ENCODE measurements at regions not wholly inside any gene's neighbourhood (a gene's known extent, or its start where the extent isn't known, plus 50 kb on each side); places are given as distances from the start of the nearest gene placed in this dataset.

DNA sequence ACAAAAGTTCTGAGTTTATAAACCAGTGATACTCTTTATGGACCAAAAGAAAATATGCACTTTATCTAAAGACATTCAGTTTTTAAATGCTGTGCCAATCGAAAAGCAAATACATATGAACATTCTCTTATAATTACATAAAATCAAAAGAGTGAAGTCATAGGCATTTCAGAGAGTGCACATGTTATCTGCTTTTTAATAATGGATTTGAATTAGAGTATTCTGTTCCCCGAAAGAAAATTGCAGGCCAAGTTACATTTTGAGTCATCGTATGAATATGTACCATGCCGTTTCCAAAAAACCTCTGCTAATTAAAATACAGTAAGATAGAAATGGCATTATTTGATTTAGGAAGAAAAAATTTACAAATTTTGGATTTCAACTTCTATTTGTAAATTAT lies 565.7 kb downstream of the ZEB2 start (continued):
- TF ChIP-seq, protein P1, sequence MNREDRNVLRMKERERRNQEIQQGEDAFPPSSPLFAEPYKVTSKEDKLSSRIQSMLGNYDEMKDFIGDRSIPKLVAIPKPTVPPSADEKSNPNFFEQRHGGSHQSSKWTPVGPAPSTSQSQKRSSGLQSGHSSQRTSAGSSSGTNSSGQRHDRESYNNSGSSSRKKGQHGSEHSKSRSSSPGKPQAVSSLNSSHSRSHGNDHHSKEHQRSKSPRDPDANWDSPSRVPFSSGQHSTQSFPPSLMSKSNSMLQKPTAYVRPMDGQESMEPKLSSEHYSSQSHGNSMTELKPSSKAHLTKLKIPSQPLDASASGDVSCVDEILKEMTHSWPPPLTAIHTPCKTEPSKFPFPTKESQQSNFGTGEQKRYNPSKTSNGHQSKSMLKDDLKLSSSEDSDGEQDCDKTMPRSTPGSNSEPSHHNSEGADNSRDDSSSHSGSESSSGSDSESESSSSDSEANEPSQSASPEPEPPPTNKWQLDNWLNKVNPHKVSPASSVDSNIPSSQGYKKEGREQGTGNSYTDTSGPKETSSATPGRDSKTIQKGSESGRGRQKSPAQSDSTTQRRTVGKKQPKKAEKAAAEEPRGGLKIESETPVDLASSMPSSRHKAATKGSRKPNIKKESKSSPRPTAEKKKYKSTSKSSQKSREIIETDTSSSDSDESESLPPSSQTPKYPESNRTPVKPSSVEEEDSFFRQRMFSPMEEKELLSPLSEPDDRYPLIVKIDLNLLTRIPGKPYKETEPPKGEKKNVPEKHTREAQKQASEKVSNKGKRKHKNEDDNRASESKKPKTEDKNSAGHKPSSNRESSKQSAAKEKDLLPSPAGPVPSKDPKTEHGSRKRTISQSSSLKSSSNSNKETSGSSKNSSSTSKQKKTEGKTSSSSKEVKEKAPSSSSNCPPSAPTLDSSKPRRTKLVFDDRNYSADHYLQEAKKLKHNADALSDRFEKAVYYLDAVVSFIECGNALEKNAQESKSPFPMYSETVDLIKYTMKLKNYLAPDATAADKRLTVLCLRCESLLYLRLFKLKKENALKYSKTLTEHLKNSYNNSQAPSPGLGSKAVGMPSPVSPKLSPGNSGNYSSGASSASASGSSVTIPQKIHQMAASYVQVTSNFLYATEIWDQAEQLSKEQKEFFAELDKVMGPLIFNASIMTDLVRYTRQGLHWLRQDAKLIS (CRISPR knock-in tag; IDR thresholded peaks at IDR 0.05): no peak
- TF ChIP-seq, protein P2, sequence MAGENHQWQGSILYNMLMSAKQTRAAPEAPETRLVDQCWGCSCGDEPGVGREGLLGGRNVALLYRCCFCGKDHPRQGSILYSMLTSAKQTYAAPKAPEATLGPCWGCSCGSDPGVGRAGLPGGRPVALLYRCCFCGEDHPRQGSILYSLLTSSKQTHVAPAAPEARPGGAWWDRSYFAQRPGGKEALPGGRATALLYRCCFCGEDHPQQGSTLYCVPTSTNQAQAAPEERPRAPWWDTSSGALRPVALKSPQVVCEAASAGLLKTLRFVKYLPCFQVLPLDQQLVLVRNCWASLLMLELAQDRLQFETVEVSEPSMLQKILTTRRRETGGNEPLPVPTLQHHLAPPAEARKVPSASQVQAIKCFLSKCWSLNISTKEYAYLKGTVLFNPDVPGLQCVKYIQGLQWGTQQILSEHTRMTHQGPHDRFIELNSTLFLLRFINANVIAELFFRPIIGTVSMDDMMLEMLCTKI (IDR thresholded peaks at IDR 0.05; ENCODE audit: partially characterized antibody): no peak
- TF ChIP-seq, protein P3, sequence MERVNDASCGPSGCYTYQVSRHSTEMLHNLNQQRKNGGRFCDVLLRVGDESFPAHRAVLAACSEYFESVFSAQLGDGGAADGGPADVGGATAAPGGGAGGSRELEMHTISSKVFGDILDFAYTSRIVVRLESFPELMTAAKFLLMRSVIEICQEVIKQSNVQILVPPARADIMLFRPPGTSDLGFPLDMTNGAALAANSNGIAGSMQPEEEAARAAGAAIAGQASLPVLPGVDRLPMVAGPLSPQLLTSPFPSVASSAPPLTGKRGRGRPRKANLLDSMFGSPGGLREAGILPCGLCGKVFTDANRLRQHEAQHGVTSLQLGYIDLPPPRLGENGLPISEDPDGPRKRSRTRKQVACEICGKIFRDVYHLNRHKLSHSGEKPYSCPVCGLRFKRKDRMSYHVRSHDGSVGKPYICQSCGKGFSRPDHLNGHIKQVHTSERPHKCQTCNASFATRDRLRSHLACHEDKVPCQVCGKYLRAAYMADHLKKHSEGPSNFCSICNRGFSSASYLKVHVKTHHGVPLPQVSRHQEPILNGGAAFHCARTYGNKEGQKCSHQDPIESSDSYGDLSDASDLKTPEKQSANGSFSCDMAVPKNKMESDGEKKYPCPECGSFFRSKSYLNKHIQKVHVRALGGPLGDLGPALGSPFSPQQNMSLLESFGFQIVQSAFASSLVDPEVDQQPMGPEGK (CRISPR knock-in tag; IDR thresholded peaks at IDR 0.05; ENCODE audit: borderline replicate concordance): no peak
- TF ChIP-seq E2F3 (CRISPR knock-in tag; IDR thresholded peaks at IDR 0.05) (no peak), EHMT2 (IDR thresholded peaks at IDR 0.05) (no peak), SRF (CRISPR knock-in tag; IDR thresholded peaks at IDR 0.05) (no peak), HDAC2 (IDR thresholded peaks at IDR 0.05) (no peak)
